HG03520 (cell line): ENCODE measurements at regions not wholly inside any gene's neighbourhood (a gene's known extent, or its start where the extent isn't known, plus 50 kb on each side); places are given as distances from the start of the nearest gene placed in this dataset.

ENCODE experiments used
- ATAC-seq: cut with Tn5 transposase; IDR thresholded peaks from one replicate; pipeline ENCODE4 v1.9.1; 2021; ENCODE audit warnings: mild to moderate bottlenecking, moderate library complexity; ENCODE audit not compliant: unreplicated experiment

GRCh38 chr2:220246386-220246785, 619.0 kb downstream of the SLC4A3 start:
- ATAC-seq: no peak

- ATAC-seq: no peak
Measured at GRCh38 chr2:220247588-220248350, 620.3 kb downstream of the SLC4A3 start.

- ATAC-seq: no peak
Measured at GRCh38 chr2:220259662-220260061, 632.2 kb downstream of the SLC4A3 start.

- ATAC-seq: no peak
Measured at GRCh38 chr2:220263300-220263699, 635.9 kb downstream of the SLC4A3 start.

- no peak for ATAC-seq
Measured at GRCh38 chr2:220269367-220269766, 641.9 kb downstream of the SLC4A3 start.

- ATAC-seq: no peak
Measured at GRCh38 chr2:220270481-220271070, 643.1 kb downstream of the SLC4A3 start.

GRCh38 chr2:220272656-220273055, 645.2 kb downstream of the SLC4A3 start:
- ATAC-seq: no peak

GRCh38 chr2:220273082-220273481, 645.7 kb downstream of the SLC4A3 start:
- ATAC-seq: no peak

- no peak for ATAC-seq
Measured at GRCh38 chr2:220275454-220275853, 648.0 kb downstream of the SLC4A3 start.

- no peak for ATAC-seq
Measured at GRCh38 chr2:220276741-220277444, 649.5 kb downstream of the SLC4A3 start.

- ATAC-seq: no peak
Measured at GRCh38 chr2:220277445-220277975, 650.1 kb downstream of the SLC4A3 start.

GRCh38 chr2:220278022-220278421, 650.6 kb downstream of the SLC4A3 start:
- ATAC-seq: no peak

GRCh38 chr2:220279372-220279771, 651.9 kb downstream of the SLC4A3 start:
- ATAC-seq: no peak

- no peak for ATAC-seq
Measured at GRCh38 chr2:220279840-220280239, 652.4 kb downstream of the SLC4A3 start.

GRCh38 chr2:220280736-220281135, 653.3 kb downstream of the SLC4A3 start:
- no peak for ATAC-seq

GRCh38 chr2:220281771-220282170, 654.3 kb downstream of the SLC4A3 start:
- ATAC-seq: no peak

- ATAC-seq: no peak
Measured at GRCh38 chr2:220282236-220282635, 654.8 kb downstream of the SLC4A3 start.

- ATAC-seq: no peak
Measured at GRCh38 chr2:220293966-220294365, 666.5 kb downstream of the SLC4A3 start.

GRCh38 chr2:220296174-220296573, 668.7 kb downstream of the SLC4A3 start:
- no peak for ATAC-seq

- ATAC-seq: no peak
Measured at GRCh38 chr2:220297093-220297492, 669.7 kb downstream of the SLC4A3 start.

- no peak for ATAC-seq
Measured at GRCh38 chr2:220300806-220301205, 673.4 kb downstream of the SLC4A3 start.

GRCh38 chr2:220302756-220303155, 675.3 kb downstream of the SLC4A3 start:
- no peak for ATAC-seq
